Lower lobe of right lung (tissue), 2 donors: ENCODE measurements at regions not wholly inside any gene's neighbourhood (a gene's known extent, or its start where the extent isn't known, plus 50 kb on each side); places are given as distances from the start of the nearest gene placed in this dataset.

Source experiments
- ATAC-seq, 2 donors: fragments of 200-7000 bp; cut with Tn5 transposase; one replicate each; pipeline ENCODE4 v1.9.1; 2020 to 2022; ENCODE audit warnings: mild to moderate bottlenecking in 2 of 2, moderate library complexity in 2 of 2
- DNase-seq: peaks from one replicate; pipeline ENCODE4 v3.0.0-alpha.2; 2020
- H3K27ac ChIP-seq: fragments of 200-600 bp; one replicate; pipeline ENCODE4 v1.8.0; 2022
- H3K27me3 ChIP-seq: fragments of 200-600 bp; one replicate; pipeline ENCODE4 v1.8.0; 2022; ENCODE audit warnings: low read depth
- H3K36me3 ChIP-seq: fragments of 200-600 bp; one replicate; pipeline ENCODE4 v1.8.0; 2022; ENCODE audit warnings: mild to moderate bottlenecking
- H3K4me1 ChIP-seq: fragments of 200-600 bp; one replicate; pipeline ENCODE4 v1.8.0; 2022
- H3K4me3 ChIP-seq: fragments of 200-600 bp; one replicate; pipeline ENCODE4 v1.8.0; 2022; ENCODE audit warnings: mild to moderate bottlenecking
- H3K9me3 ChIP-seq: fragments of 200-600 bp; one replicate; pipeline ENCODE4 v1.8.0; 2022
- CTCF ChIP-seq: fragments of 200-600 bp; IDR thresholded peaks from one replicate; pipeline ENCODE4 v1.8.0; 2022; ENCODE audit warnings: antibody characterized with exemption, mild to moderate bottlenecking
- intact Hi-C: fragments of 100-400 bp; cut with DNase I; formaldehyde crosslinking; loops from one replicate; pipeline ENCODE4 v1.11.0; 2022
- donor health status: DM: no; HTN: yes; CAD: no; lungs with severe emphysema.

GRCh38 chr9:129283291-129283691 lies 105.2 kb upstream of the IER5L start:
- H3K9me3 ChIP-seq: no peaks in the 10 kb centered on the region
- H3K4me3 ChIP-seq: peak overlapping the region; percentile 61
- ATAC-seq: peak; percentile 3 to 33
- TF ChIP-seq CTCF: no peak
- H3K27me3 ChIP-seq: no peaks in the 10 kb centered on the region
- peaks cover 27% of the 10 kb centered on the region for H3K4me1 ChIP-seq
- intact Hi-C loops: no loop called here
- H3K27ac ChIP-seq: peak overlapping the region; percentile 76
- peak; percentile 43 for DNase-seq
- H3K36me3 ChIP-seq: no peaks in the 10 kb centered on the region

GRCh38 chr9:129282731-129283211 lies 104.7 kb upstream of the IER5L start:
- no peaks in the 10 kb centered on the region for H3K36me3 ChIP-seq
- DNase-seq: peak; percentile 44
- no peak for TF ChIP-seq CTCF
- peaks cover 27% of the 10 kb centered on the region for H3K4me1 ChIP-seq
- H3K27ac ChIP-seq: peak overlapping the region; percentile 76
- no peaks in the 10 kb centered on the region for H3K27me3 ChIP-seq
- peak; percentile 6 to 34 for ATAC-seq
- H3K9me3 ChIP-seq: no peaks in the 10 kb centered on the region
- H3K4me3 ChIP-seq: peak overlapping the region; percentile 61
- intact Hi-C loops: no loop called here

- Histone ChIP-seq H3K36me3 (no peaks in the 10 kb centered on the region), H3K4me3 (peak overlapping the region; percentile 61), H3K4me1 (peaks cover 27% of the 10 kb centered on the region), H3K27me3 (no peaks in the 10 kb centered on the region), H3K9me3 (no peaks in the 10 kb centered on the region), H3K27ac (peak overlapping the region; percentile 76)
- intact Hi-C loops: no loop called here
- DNase-seq (peak; percentile 59), ATAC-seq (peak; percentile 70 to 86)
- TF ChIP-seq CTCF: no peak
Measured at GRCh38 chr9:129282272-129282671, 104.2 kb upstream of the IER5L start.

- DNase-seq (peak; percentile 21), ATAC-seq (no peak)
- peak overlapping the region; percentile 61 for H3K4me3 ChIP-seq
- TF ChIP-seq CTCF: no peak
- peak overlapping the region; percentile 76 for H3K27ac ChIP-seq
- H3K36me3 ChIP-seq: no peaks in the 10 kb centered on the region
- H3K27me3 ChIP-seq: no peaks in the 10 kb centered on the region
- no peaks in the 10 kb centered on the region for H3K9me3 ChIP-seq
- H3K4me1 ChIP-seq: peaks cover 27% of the 10 kb centered on the region
- intact Hi-C loops: no loop called here
Measured at GRCh38 chr9:129281506-129282145, 103.6 kb upstream of the IER5L start.

GRCh38 chr9:129280623-129281271 lies 102.7 kb upstream of the IER5L start:
- ATAC-seq (no peak), DNase-seq (peak; percentile 35)
- Histone ChIP-seq H3K9me3 (no peaks in the 10 kb centered on the region), H3K27ac (no peak overlapping the region), H3K27me3 (no peaks in the 10 kb centered on the region), H3K4me3 (no peak overlapping the region), H3K36me3 (no peaks in the 10 kb centered on the region), H3K4me1 (peaks cover 27% of the 10 kb centered on the region)
- intact Hi-C loops: no loop called here
- TF ChIP-seq CTCF: no peak
